DMS114 treated with DMSO at 0.1 percent for 48 hours (cell line): ENCODE measurements at regions not wholly inside any gene's neighbourhood (a gene's known extent, or its start where the extent isn't known, plus 50 kb on each side); places are given as distances from the start of the nearest gene placed in this dataset.
"Not testable (repeated sequence)": the region's sequence is repeated elsewhere in the genome, so short reads cannot be mapped to it uniquely, and the experiment has no call there.

Experiments
- DNase-seq: peaks from one replicate; lab custom pipeline; 2025; ENCODE audit not compliant: unreplicated experiment; lab: John Stamatoyannopoulos, UW

- no peak for DNase-seq
Measured at GRCh38 chr10:36574207-36574606, 551.2 kb upstream of the ANKRD30A start.

DNA sequence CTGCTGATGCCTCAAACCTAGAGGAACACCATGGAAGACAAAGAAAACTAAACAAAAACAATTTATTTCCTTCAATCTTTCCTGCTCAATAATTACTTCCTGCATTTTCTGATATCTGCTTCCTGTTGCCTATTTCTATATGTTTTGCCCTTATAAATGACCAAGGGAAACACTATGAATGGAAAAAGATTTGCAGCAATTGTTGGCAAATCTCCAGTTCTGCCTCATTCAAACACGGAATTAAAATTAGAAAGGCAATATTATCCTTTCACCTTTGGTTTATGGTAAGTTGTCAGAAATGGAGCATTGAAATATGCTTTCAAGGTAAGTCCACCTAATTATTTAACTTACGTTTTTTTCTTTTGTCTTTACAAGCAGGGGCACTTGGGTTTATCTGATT, 552.2 kb upstream of the ANKRD30A start:
- DNase-seq: no peak

- DNase-seq: no peak
Measured at GRCh38 chr10:36564433-36564832, 561.0 kb upstream of the ANKRD30A start.

- peak; percentile 89 for DNase-seq
Measured at GRCh38 chr10:36559412-36560400, 565.7 kb upstream of the ANKRD30A start.

GRCh38 chr10:36556468-36556867, 568.9 kb upstream of the ANKRD30A start:
- DNase-seq: peak; percentile 98

- DNase-seq: peak; percentile 91
Measured at GRCh38 chr10:36555036-36555435, 570.4 kb upstream of the ANKRD30A start.

- no peak for DNase-seq
Measured at GRCh38 chr10:36547965-36548364, 577.4 kb upstream of the ANKRD30A start.

GRCh38 chr10:36542493-36542892, 582.9 kb upstream of the ANKRD30A start:
- DNase-seq: no peak

GRCh38 chr10:36540611-36541010, 584.8 kb upstream of the ANKRD30A start:
- DNase-seq: no peak

DNA sequence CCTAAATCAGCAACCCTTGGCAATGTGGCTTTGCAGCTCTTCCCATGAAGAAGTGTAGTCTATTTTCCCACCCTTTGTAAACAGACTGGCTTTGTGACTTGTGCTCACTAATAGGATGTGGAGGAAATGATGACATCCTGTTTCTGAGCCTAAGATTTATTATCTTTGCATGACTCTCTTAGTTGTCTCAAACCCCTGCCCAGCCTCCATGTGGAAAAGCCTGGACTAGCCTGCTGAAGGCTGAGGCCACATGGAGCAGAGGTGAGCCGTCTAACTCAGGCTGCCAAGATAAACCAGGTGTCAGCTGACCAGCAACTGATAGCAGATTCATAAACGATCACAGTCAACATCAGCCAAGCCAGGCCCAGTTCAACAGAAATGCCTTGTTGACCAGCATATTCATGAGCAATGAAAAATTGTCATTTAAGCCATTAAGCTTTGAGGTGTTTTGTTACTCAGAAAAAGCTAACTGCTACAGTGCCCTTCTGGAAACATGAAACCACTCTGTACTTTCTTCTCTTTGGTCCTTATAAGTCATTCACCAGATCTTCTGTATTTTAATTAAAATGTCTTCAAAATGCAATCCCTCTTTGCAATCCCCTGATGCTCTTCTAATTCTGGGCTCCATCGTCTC, 586.3 kb upstream of the ANKRD30A start:
- DNase-seq: no peak

GRCh38 chr10:36534471-36535002, 590.9 kb upstream of the ANKRD30A start:
- peak; percentile 89 for DNase-seq

GRCh38 chr10:36533861-36534260, 591.5 kb upstream of the ANKRD30A start:
- no peak for DNase-seq

DNA sequence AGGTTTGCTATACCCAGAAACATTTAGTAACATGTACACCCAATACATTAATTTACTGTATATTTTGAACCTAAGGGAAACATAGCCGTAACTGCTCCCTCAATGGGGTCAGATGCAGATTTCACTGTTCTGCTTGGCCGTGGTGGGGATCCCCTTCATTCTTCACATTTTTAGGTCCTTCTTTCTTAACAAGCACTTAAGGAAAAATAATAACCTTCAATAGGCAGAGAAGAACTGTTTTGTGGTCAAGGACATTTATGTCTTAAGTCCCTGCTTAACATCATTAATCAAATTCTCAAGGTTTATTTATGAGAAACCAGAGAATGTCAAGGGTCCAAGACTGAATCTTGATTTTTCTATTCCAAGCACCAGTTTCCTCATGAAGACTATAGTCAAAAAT, 592.1 kb upstream of the ANKRD30A start:
- no peak for DNase-seq

GRCh38 chr10:36531621-36532020, 593.8 kb upstream of the ANKRD30A start:
- no peak for DNase-seq

- DNase-seq: no peak
Measured at GRCh38 chr10:36526033-36526432, 599.4 kb upstream of the ANKRD30A start.

GRCh38 chr10:36524126-36524525, 601.3 kb upstream of the ANKRD30A start:
- DNase-seq: not testable (repeated sequence)

- DNase-seq: no peak
Measured at GRCh38 chr10:36519909-36520308, 605.5 kb upstream of the ANKRD30A start.

DNA sequence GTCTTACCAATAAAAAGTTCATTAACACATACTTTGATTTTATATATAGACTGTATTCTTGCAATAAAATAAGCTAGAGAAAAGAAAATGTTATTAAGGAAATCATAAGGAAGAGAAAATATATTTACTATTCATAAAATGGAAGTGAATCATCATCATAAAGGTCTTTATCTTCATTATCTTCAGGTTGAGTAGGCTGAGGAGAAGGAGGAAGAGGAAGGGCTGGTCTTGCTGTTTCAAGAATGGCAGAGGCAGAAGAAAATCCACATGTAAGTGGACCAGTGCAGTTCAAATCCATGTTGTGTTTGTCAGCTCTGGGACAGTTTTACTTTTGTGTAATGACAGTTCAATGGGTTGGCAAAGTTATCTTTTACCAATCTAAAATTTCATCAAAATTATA, 609.1 kb upstream of the ANKRD30A start:
- DNase-seq: no peak

DNA sequence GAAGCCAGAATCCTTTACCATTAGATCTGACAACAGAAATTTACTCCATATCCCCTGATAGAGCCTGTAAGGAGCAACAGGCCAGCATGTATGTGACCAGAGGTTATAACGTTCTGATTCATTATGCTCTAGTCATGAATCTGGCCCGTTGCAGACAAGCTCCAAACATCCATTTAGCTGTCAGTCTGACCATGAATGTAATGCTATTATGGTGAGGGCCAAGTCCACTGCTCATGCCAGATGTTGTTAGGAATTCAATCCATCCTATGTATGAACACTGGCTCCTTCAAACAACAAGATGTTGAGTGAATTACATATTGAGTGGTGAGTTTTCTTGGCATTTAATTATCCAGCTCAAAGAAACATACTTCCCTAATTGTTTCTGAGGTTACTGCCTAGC, 610.1 kb upstream of the ANKRD30A start:
- peak; percentile 100 for DNase-seq

DNA sequence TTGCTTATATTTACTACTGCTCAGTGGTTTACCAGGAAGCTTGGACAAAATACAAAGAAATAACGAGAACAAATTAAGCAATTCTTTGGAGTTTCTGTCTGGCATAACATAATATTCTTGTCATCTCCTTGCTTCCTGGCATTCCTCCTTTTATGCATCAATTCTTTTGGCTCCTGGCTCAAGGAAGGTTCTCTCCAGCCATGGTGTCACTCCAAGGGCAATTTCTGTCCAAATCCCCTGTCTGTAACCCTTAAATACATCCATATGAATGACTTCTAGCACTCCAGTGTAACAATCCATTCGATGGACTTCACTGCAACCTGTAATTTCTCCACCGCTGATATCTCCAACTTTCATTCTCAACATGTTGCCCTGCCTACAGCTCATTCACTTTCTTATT, 617.7 kb upstream of the ANKRD30A start:
- DNase-seq: peak; percentile 97

GRCh38 chr10:36506697-36507496, 618.5 kb upstream of the ANKRD30A start:
- DNase-seq: no peak
